GM12892 (cell line): ENCODE measurements at regions not wholly inside any gene's neighbourhood (a gene's known extent, or its start where the extent isn't known, plus 50 kb on each side); places are given as distances from the start of the nearest gene placed in this dataset.

Source experiments
- DNase-seq: peaks from one replicate; pipeline ENCODE4 v3.0.0; 2011; ENCODE audit not compliant: insufficient read length
- FAIRE-seq: peaks from 2 replicates; lab custom pipeline; 2011; peaks lifted over from hg19 to GRCh38; lab: Jason Lieb, UNC
- POLR2A ChIP-seq: IDR thresholded peaks from 2 replicates; pipeline ENCODE4 v1.6.1; 2011; ENCODE audit warnings: low read depth, low read length, control low read depth
- POLR2AphosphoS5 ChIP-seq: IDR thresholded peaks from 2 replicates; pipeline ENCODE4 v1.6.1; 2011; ENCODE audit warnings: low read depth, low read length, control low read depth
- TAF1 ChIP-seq: IDR thresholded peaks from 2 replicates; pipeline ENCODE4 v1.6.1; 2011; ENCODE audit warnings: low read depth, mild to moderate bottlenecking, control low read depth, low read length, borderline replicate concordance

GRCh38 chr4:131063878-131064277 is 1967.9 kb downstream of the C4orf33 start:
- TF ChIP-seq POLR2AphosphoS5 (no peak), POLR2A (no peak), TAF1 (no peak)
- DNase-seq (no peak), FAIRE-seq (no peak)

GRCh38 chr4:131081069-131081468 is 1985.1 kb downstream of the C4orf33 start:
- FAIRE-seq (no peak), DNase-seq (no peak)
- TF ChIP-seq TAF1 (no peak), POLR2AphosphoS5 (no peak), POLR2A (no peak)

- no peak for DNase-seq
- no peak for TF ChIP-seq POLR2A
- no peak for TF ChIP-seq TAF1
- no peak for TF ChIP-seq POLR2AphosphoS5
- no peak for FAIRE-seq
These were observed 1989.0 kb downstream of the C4orf33 start for GRCh38 chr4:131084997-131085396.

- TF ChIP-seq POLR2AphosphoS5 (no peak), POLR2A (no peak), TAF1 (no peak)
- FAIRE-seq (no peak), DNase-seq (no peak)
These were observed 1995.9 kb downstream of the C4orf33 start for GRCh38 chr4:131091896-131092295.

- no peak for DNase-seq
- TF ChIP-seq POLR2AphosphoS5 (no peak), TAF1 (no peak), POLR2A (no peak)
- FAIRE-seq, result no peak
These were observed 1997.4 kb downstream of the C4orf33 start for GRCh38 chr4:131093303-131093702.

GRCh38 chr4:131098976-131099375 is 2003.0 kb downstream of the C4orf33 start:
- DNase-seq, result no peak
- TF ChIP-seq TAF1 (no peak), POLR2AphosphoS5 (no peak), POLR2A (no peak)
- no peak for FAIRE-seq

- no peak for TF ChIP-seq TAF1
- no peak for TF ChIP-seq POLR2AphosphoS5
- TF ChIP-seq POLR2A, result no peak
- no peak for FAIRE-seq
- no peak for DNase-seq
These were observed 2017.3 kb downstream of the C4orf33 start for GRCh38 chr4:131113273-131113672.

GRCh38 chr4:131113704-131114103 is 2017.8 kb downstream of the C4orf33 start:
- TF ChIP-seq POLR2A (no peak), POLR2AphosphoS5 (no peak), TAF1 (no peak)
- FAIRE-seq (no peak), DNase-seq (no peak)

- FAIRE-seq (no peak), DNase-seq (no peak)
- TF ChIP-seq TAF1 (no peak), POLR2AphosphoS5 (no peak), POLR2A (no peak)
These were observed 2023.7 kb downstream of the C4orf33 start for GRCh38 chr4:131119661-131120060.

GRCh38 chr4:131137196-131137595 is 2011.9 kb upstream of the PCDH10 start:
- no peak for TF ChIP-seq POLR2AphosphoS5
- no peak for TF ChIP-seq TAF1
- no peak for TF ChIP-seq POLR2A
- DNase-seq (no peak), FAIRE-seq (no peak)

- FAIRE-seq (no peak), DNase-seq (no peak)
- TF ChIP-seq TAF1 (no peak), POLR2AphosphoS5 (no peak), POLR2A (no peak)
These were observed 1989.8 kb upstream of the PCDH10 start for GRCh38 chr4:131159261-131159660.

- FAIRE-seq, result no peak
- no peak for TF ChIP-seq POLR2A
- no peak for TF ChIP-seq POLR2AphosphoS5
- no peak for TF ChIP-seq TAF1
- no peak for DNase-seq
These were observed 1956.8 kb upstream of the PCDH10 start for GRCh38 chr4:131192318-131192717.

- DNase-seq (no peak), FAIRE-seq (no peak)
- no peak for TF ChIP-seq POLR2A
- TF ChIP-seq TAF1, result no peak
These were observed 1941.5 kb upstream of the PCDH10 start for GRCh38 chr4:131207589-131207988.

GRCh38 chr4:131248314-131248713 is 1900.8 kb upstream of the PCDH10 start:
- TF ChIP-seq POLR2AphosphoS5 (no peak), POLR2A (no peak), TAF1 (no peak)
- DNase-seq (no peak), FAIRE-seq (no peak)
